ENCODE measurements at regions not wholly inside any gene's neighbourhood (a gene's known extent, or its start where the extent isn't known, plus 50 kb on each side); places are given as distances from the start of the nearest gene placed in this dataset.
"Not testable (repeated sequence)": the region's sequence is repeated elsewhere in the genome, so short reads cannot be mapped to it uniquely, and the experiment has no call there.

- no peak overlapping the region for H2AFZ ChIP-seq (ENCODE audit: low read depth, low read length, poor library complexity, severe bottlenecking)
Observed at GRCh38 chr1:219322766-219323165, 149.1 kb downstream of the LYPLAL1 start.

GRCh38 chr1:219320563-219320962, 146.9 kb downstream of the LYPLAL1 start:
- RAD21 ChIA-PET (ENCODE audit: low non-redundant PET in 1 of 2, low total read pairs in 2 of 2, uncharacterized antibody in 2 of 2, unreplicated experiment in 2 of 2); H3K79me2 ChIP-seq (ENCODE audit: insufficient read depth, low read length); H4K20me1 ChIP-seq (ENCODE audit: insufficient read depth); POLR2A ChIA-PET; intact Hi-C loops (cut with micrococcal nuclease); ATAC-seq; H3K27ac ChIP-seq (ENCODE audit: low read depth, low read length); H3K4me2 ChIP-seq (ENCODE audit: low read length); CTCF ChIA-PET; BruUV-seq (replicated peaks); H3K9me2 ChIP-seq (ENCODE audit: insufficient read depth); H3K4me3 ChIP-seq (replicated peaks in 1 of 2; ENCODE audit: low read depth in 1 of 2, low read length in 2 of 2); H3K36me3 ChIP-seq (ENCODE audit: control insufficient read depth in 1 of 2, insufficient read depth in 2 of 2, low read length in 2 of 2); H3K9me3 ChIP-seq (ENCODE audit: control insufficient read depth in 1 of 2, insufficient read depth in 1 of 2, low read depth in 1 of 2, low read length in 2 of 2); DNase-seq (ENCODE audit: low read depth, low spot score); H3K9ac ChIP-seq (ENCODE audit: low read length); H2AFZ ChIP-seq (ENCODE audit: low read depth, low read length, poor library complexity, severe bottlenecking); H3K27me3 ChIP-seq (ENCODE audit: insufficient read depth, low read length): not testable (repeated sequence)
- H3K4me1 ChIP-seq (ENCODE audit: control insufficient read depth in 1 of 2, insufficient read depth in 2 of 2, low read length in 2 of 2), result peaks cover 13 to 25% of the 10 kb centered on the region in 2 experiments; a peak in 3 of 4 replicates

More at GRCh38 chr1:219322766-219323165, 149.1 kb downstream of the LYPLAL1 start:
- Histone ChIP-seq H3K27ac (ENCODE audit: low read depth, low read length) (no peak overlapping the region), H3K27me3 (ENCODE audit: insufficient read depth, low read length) (no peaks in the 10 kb centered on the region), H3K9me2 (ENCODE audit: insufficient read depth) (no peaks in the 10 kb centered on the region), H3K9me3 (ENCODE audit: control insufficient read depth in 1 of 2, insufficient read depth in 1 of 2, low read depth in 1 of 2, low read length in 2 of 2) (no peaks in the 10 kb centered on the region), H3K36me3 (ENCODE audit: control insufficient read depth in 1 of 2, insufficient read depth in 2 of 2, low read length in 2 of 2) (no peaks in the 10 kb centered on the region), H4K20me1 (ENCODE audit: insufficient read depth) (no peaks in the 10 kb centered on the region), H3K9ac (ENCODE audit: low read length) (no peak overlapping the region), H3K4me2 (ENCODE audit: low read length) (no peak overlapping the region), H3K4me1 (ENCODE audit: control insufficient read depth in 1 of 2, insufficient read depth in 2 of 2, low read length in 2 of 2) (peaks cover 13 to 29% of the 10 kb centered on the region in 2 experiments; a peak in 3 of 4 replicates), H3K4me3 (replicated peaks in 1 of 2; ENCODE audit: low read depth in 1 of 2, low read length in 2 of 2) (no peak overlapping the region), H3K79me2 (ENCODE audit: insufficient read depth, low read length) (no peaks in the 10 kb centered on the region)
- intact Hi-C loops (cut with micrococcal nuclease), result no loop called here
- ATAC-seq (no peak), DNase-seq (ENCODE audit: low read depth, low spot score) (no peak)
- ChIA-PET RAD21 (ENCODE audit: low non-redundant PET in 1 of 2, low total read pairs in 2 of 2, uncharacterized antibody in 2 of 2, unreplicated experiment in 2 of 2) (no interaction called here), POLR2A (no interaction called here), CTCF (no interaction called here)
- no TSS peak for BruUV-seq (replicated peaks)
- TF ChIP-seq TCF7L2 (IDR thresholded peaks at IDR 0.05; ENCODE audit: borderline replicate concordance, extremely low read depth, insufficient read depth, insufficient read length) (no peak), ZNF274 (IDR thresholded peaks at IDR 0.05; ENCODE audit: low read depth, low read length) (no peak), EZH2 (IDR thresholded peaks at IDR 0.05) (no peak), ELF1 (IDR thresholded peaks at IDR 0.05; ENCODE audit: borderline replicate concordance, low read depth) (no peak), ATF3 (IDR thresholded peaks at IDR 0.05) (no peak), RAD21 (IDR thresholded peaks at IDR 0.05; ENCODE audit: low read depth) (no peak)

Data from HCT116 (cell line).